ENCODE measurements at regions not wholly inside any gene's neighbourhood (a gene's known extent, or its start where the extent isn't known, plus 50 kb on each side); places are given as distances from the start of the nearest gene placed in this dataset.

Small RNAs in the stretch of these regions (small RNA-seq; reads per million reads assigned to genes)
- 0 reads per million in 4 donors for gene MIR6074
- 0 reads per million in 4 donors for gene RNA5SP362

All from transverse colon (tissue), 4 donors.